HG03159 (cell line): ENCODE measurements at regions not wholly inside any gene's neighbourhood (a gene's known extent, or its start where the extent isn't known, plus 50 kb on each side); places are given as distances from the start of the nearest gene placed in this dataset.
"Not testable (repeated sequence)": the region's sequence is repeated elsewhere in the genome, so short reads cannot be mapped to it uniquely, and the experiment has no call there.

Experiments
- ATAC-seq: cut with Tn5 transposase; IDR thresholded peaks from one replicate; pipeline ENCODE4 v1.9.1; 2021; ENCODE audit warnings: mild to moderate bottlenecking, moderate library complexity; ENCODE audit not compliant: unreplicated experiment

DNA sequence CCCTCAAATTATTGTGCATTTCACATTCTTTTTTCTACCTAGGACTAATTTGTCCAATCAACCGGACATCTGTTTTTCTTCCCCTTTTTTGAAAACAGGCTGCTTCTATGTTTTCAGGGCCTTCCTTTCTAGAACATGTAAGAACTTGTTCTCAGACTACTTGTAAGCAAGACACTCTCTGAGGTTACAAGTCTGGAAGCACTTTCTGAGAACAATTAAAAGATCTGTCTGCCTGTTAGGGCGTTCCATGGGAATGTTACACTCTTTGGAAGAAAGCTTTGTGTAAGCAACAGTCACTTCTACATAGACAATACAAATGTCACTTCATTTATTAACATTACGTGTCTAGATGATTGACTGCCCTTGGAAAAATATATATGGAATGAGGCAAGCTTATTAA lies 50.9 kb upstream of the HSPB3 start:
- no peak for ATAC-seq

DNA sequence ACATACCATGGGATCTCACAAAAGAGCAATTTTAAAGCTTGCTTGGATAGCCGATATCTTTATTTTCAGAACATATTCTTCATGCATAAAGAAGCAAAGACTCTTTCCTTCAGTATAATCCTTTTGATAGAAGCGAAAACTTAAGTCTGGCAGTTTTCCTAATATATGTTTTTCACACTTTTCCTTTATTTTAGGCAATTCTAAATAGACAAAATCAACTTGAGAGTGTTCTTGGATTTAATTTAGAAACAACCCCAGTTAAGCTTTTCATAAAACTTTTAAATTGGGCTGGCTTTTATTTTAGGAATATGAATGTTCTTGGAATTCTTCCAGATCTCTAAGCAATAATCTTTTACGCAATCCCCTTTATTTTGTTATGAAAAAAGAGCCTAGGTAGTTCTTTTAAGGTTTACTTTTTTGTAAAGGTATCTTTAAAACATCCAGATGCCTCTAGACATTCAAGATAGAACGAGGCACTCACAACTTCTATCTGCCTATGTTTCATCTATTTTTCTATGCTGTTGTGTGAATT lies 51.5 kb upstream of the HSPB3 start:
- ATAC-seq: no peak

DNA sequence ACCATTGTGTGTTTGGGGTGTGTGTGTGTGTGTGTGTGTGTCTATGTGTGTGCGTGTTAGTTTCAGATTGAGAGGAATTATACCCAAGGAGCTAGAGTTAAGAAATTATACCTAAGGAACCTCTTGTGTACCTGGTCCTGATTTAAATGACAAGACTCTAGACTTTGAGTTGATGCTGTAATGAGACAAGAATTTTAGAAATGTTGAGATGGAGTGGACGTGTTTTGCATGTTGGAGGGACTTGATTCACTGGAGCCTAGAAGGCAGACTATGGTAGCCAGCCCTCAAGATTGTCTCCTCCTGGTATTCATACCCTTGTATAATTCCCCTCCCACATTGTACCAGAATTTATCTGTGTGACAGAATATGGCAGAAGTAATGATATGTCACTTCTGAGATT lies 52.4 kb upstream of the HSPB3 start:
- no peak for ATAC-seq

DNA sequence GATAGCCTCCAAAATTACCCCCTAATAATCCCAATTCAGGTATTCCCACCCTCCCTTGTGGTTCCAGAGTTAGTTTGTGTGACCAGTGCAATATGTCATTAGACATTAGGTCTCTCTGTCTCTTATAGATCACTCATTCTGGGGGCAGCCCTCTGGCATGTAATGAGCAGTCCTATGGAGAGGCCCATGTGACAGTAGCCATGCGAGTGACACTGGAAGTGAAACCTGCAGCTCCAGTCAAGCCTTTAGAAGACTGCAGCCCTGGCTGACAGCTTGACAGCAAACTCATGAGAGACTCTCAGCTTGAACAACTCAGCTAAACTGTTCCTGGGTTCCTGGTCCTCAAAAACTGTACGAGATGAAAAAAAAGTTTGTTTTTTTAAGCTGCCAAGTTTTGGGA lies 54.0 kb upstream of the HSPB3 start:
- peak; percentile 86 for ATAC-seq

DNA sequence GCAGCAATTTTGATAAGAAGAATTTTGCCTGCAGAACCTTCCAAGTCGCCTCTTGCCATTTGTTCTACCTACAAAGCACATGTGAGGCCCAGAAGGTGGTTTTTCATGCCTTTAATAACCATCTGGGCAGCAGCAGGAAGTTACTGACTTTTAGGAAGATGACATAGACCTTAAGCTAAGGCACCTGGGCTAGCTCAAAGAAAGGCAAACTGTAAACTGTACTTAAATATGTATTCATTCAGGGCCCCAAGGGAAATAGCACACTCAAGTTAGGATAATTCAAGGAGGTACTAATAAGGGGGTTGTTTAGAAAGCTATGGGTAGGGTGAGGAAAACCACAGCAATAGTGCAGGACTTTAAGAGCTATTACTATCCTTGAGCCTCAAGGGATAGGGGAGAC lies 57.3 kb upstream of the HSPB3 start:
- ATAC-seq: no peak

DNA sequence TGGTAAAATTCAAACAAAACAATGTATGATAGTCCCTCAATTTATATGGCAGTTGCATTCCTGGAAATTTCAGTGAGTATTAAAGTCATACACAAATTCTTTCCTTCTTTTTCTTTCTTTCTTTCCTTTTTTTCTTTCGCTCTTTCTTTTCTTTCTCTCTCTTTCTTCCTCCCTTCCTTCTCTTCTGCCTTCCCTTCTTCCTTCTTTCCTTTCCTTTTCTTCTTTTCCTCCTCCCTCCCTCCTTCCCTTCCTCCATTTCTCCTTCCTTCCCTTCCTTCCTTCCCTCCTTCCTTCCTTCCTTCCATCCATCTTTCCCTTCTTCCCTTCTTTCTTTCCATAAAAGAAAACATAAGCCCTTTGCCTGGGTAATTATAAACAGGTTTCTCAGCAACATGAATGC lies 58.1 kb upstream of the HSPB3 start:
- ATAC-seq: no peak

DNA sequence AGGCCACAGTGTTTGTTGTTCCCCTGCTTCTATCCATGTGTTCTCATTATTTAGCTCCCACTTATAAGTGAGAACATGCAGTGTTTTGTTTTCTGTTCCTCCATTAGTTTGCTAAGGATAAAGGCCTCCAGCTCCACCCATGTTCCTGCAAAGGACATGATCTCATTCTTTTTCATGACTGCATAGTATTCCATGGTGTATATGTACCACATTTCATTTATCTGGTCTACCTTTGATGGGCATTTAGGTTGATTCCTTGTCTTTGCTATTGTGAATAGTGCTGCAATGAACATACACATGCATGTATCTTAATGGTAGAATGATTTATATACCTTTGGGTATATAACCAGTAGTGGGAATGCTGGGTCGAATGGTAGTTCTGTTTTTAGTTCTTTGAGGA lies 62.5 kb upstream of the HSPB3 start:
- ATAC-seq: not testable (repeated sequence)

DNA sequence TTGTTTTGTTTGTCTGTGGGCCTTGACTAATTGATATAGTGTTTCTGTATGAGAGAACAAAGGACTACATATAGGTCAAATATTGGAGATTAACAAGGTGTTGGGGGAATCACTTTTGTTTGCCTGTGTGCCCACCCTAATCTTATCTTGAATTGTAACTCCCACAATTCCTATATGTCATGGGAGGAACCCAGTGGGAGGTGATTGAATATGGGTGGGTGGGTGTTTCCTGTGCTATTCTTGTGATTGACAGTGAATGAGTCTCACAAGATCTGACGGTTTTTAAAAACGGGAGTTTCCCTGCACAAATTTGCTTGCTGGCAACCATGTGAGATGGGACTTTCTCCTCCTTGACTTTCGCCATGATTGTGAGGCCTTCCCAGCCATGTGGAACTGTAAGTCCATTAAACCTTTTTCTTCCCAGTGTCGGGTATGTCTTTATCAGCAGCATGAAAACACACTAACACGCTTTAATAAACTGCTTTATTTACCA lies 64.9 kb upstream of the HSPB3 start:
- no peak for ATAC-seq

DNA sequence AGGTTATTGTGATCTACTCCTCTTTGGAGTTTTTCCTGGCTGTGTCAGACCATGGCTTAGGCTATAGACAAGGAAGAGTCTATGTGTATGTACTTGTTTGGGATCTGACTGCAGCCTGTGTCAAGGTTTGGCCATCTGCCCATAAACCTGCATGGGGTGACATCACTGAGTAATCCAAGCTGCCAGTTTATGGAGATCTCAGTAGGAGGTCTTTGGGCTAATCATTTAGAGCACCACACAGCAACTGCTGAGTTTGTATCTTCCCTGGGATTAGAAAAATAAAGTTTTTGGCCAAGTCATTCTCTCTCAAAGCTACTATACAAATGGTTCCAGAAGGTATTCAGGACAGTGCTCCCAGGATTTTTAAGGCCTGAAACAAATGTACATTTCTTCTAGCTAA lies 65.5 kb upstream of the HSPB3 start:
- no peak for ATAC-seq

DNA sequence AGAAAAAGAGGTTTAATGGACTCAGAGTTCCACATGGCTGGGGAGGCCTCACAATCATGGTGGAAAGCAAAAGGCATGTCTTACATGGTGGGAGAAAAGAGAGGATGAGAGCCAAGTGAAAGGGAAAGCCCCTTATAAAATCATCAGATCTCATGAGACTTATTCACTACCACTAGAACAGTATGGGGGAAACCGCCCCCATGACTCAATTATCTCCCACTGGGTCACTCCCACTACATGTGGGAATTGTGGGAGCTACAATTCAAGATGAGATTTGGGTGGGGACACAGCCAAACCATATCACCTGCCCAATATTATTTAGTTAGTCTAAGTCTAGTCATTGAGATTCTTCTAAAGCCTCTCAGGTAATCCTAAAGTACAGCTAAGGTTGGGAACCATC lies 66.1 kb upstream of the HSPB3 start:
- not testable (repeated sequence) for ATAC-seq

DNA sequence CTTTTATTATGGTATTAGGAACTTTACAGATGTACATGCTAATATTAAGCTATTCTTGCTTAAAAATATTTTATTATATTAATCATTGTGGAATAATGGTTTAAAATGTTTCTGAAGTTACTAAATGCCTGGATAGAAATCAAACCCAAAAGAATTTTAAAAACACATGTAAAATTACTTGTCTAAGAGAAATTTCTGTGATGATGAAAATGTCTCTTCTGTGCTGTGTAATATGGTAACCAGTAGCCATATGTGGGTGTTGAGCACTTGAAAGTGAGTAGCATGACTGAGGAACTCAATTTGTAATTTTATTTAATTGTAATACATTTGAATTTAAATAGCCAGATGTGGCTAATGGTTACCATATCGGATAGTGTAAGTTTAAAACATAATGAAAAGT lies 66.7 kb upstream of the HSPB3 start:
- no peak for ATAC-seq

DNA sequence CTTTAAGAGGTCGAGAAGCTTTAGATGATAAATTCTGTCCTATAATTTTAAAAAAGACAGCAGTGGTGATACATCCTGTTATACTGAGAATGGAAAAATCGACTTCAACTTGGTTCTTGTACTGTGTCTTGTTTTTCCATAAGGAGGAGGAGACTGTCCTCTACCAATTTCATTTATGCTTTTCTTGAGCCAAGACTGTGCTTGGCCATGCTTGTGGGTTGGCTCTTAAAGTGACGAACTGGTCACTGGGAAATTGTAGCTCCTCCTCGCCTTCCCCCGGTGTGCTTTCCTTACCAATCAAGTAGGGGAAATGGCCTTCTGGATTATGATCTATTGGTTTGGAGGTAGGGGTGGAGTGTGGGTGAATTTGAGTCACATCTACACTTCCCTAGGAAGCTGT lies 67.1 kb upstream of the HSPB3 start:
- ATAC-seq: no peak

DNA sequence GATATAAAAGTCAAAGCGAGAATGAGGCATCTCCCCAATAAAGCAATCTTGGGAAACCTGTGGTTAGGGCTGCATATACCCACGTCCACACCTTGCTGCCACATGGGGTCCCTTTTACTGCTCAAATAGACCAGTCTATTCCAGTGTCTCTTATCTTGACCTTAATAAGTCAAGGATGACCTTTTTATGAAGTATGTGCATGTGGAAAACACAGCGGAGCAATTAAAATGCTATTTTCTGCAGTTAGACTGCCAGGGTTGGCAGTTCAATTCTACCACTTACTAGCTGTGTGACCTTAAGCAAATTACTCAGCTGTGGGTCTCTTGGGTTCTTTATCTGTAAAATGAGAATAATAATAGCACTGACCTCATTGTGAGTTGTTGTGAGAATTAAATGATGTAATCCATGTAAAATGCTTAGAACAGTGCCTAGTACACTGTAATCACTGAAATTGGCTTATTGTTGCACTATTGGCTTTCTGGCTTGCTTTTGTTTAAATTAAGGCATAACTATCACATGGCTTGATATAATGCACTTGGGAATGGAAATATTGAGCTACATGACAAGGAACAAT lies 67.8 kb upstream of the HSPB3 start:
- ATAC-seq: no peak

DNA sequence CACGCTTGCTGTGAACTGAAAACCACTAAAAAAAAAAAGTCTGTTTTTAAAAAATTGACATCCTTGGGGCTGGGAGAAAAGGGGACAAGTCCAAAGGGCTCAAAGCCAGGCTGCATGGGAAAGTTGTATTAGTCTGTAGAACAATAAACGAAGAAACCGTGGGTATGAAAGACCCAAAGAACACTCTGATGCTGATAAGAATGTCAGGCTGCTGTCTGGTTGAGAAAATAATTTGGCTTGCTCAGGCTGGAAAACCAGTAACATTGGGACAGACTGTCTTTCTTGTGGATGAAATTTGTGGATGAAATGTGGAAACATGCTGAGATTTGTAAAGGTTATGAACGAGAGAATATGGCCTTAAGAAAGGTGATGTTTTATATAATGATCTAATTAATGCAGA lies 68.5 kb upstream of the HSPB3 start:
- no peak for ATAC-seq

DNA sequence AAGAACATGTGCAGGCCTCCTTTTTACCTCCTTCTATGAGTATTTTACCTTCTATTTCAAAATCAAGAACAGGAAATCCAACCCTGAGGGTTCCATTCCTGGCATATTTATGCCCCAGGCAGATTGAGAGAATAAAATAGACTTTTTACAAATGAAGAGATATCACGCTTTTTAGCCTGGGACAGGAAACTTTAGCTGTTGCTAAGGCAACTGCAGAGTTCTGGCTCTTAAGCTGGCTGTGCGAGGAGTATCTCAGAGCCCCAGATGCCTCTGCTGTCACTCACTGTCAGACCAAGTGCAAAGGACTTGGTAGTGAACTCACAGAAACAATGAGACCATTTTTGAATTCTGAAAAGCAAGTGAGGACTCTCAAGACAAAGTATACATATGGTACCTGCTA lies 69.5 kb upstream of the HSPB3 start:
- ATAC-seq: no peak

DNA sequence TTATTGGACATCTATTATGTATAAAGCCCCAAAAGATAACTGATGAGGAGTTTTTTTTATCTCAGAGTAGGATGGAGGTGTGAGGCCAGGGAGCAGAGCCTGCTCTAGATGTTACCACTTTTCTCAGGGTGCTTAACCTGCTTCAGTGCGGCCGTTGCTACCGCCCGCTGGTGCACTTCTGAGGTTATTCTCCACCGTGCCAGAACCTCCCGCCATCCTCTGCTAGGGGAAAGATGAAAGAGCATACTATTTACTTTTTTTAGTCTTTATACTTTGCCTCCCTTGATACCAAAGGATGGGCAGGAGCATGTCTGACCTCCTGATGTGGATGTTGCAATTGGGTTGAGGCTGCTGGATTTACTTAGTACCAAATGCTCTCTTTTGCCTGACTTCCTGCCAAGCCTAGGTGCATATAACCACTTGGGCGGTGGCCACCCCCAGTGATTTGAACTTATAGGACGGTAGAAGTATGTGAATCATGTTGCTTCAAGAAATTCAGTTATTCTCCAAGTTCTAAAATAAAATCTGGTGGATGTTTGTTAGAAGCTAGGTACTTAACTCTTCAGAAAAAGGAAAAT lies 71.1 kb upstream of the HSPB3 start:
- ATAC-seq: no peak

DNA sequence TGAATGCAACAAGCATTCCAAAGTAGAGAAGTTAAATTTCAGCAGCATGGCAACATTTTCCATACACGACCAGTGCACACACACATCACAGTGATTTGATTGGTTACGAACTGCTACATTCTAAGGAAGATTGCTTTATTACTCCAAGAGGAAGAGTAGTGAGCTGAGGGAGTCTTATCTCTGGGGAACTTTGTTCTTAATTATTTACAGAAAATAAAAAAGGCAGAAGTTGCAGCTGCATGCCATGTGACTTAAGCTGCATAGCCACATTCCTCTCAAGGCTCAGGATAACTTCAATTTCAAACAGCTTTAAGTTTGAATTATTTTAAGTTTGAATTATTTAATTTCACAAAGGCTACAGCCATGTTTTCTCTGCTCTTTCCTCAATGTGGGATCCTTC lies 71.6 kb upstream of the HSPB3 start:
- no peak for ATAC-seq

DNA sequence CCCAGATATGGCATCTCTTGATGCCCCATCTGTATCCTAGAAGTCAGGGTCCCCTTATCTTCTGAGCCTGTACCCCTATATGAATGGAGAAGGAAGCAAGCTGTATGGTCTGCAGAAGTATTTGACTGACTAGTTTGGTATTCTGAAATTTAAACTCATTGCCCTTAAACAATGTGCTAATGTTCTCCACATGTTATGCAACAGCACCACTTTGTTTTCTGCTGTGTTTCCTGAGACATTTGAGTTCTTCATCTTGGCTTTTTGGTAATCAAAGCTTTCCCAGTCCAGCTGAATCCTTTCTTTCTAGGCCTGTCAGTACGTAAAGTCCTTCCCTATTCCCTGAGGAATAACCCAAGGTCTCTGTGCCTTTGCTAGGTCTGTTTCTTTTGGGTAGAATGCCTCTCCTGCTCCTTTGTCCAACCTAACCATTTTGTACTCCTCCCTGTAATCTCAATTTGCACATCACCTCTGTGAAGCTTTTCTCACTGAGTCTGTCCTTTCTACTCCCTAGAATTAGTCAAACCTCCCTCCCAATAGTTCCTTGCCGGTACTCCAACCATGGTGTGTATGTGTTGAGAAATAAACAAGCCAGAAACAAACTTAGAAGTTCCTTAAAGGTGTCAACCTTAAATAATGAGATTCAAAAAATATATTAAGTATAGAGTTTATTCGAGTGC lies 72.1 kb upstream of the HSPB3 start:
- no peak for ATAC-seq

DNA sequence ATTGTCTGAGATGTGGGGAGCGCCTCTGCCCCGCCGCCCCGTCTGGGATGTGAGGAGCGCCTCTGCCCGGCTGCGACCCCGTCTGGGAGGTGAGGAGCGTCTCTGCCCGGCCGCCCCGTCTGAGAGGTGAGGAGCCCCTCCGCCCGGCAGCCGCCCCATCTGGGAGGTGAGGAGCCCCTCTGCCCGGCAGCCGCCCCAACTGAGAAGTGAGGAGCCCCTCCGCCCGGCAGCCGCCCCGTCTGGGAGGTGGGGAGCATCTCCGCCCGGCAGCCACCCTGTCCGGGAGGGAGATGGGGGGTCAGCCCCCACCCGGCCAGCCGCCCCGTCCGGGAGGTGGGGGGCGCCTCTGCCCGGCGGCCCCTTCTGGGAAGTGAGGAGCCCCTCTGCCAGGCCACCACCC lies 70.9 kb upstream of the ARL15 start:
- not testable (repeated sequence) for ATAC-seq

DNA sequence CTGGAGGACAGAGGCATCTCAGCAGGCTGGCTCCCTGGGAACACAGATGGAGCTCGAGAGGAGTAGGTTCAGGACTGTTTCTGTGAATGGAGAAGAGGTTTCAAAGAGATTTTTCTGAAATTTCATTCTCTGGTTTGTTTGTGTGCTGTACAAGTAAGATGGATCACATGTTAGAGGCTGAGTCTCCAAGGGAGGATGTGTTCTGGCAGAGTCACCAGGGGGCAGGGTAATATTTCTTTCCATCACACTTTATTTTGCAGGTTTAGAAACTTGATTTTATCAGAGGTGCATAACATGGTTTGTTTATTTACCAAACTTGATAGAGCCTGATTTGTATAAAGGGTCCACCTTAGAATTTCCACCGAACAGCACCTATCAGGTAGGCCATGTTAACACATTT lies 69.2 kb upstream of the ARL15 start:
- no peak for ATAC-seq

DNA sequence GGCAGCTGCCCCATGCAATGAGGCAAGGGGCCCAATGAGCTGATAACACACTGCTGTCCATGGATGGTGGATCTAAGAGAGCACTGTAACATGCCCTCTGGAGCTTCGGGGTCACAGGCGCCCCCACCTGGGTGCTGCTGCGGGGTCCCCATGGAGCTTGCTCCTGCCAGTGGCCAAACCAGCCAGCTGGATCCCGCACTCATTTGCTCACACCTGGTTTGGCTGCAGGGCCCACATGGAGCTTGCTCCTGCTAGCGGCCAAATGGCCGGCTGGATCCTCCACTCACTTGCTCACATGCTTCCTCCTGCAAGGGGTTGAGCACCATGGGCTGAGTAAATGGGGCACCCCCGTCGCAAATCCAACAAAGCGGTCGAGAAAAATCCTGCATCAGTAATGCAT lies 68.3 kb upstream of the ARL15 start:
- no peak for ATAC-seq

DNA sequence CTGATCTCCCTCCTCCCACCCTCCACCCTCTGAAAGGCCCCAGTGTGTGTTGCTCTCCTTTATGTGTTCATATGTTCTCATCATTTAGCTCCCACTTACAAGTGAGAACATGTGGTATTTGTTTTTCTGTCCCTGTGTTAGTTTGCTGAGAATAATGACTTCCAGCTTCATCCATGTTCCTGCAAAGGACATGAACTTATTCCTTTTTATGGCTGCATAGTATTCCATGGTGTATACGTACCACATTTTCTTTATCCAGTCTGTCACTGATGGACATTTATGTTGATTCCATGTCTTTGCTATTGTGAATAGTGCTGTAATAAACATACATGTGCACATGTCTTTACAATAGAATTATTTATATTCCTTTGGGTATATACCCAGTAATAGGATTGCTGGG lies 67.0 kb upstream of the ARL15 start:
- ATAC-seq: not testable (repeated sequence)
